ENCODE measurements at regions not wholly inside any gene's neighbourhood (a gene's known extent, or its start where the extent isn't known, plus 50 kb on each side); places are given as distances from the start of the nearest gene placed in this dataset.
"Not testable (repeated sequence)": the region's sequence is repeated elsewhere in the genome, so short reads cannot be mapped to it uniquely, and the experiment has no call there.

DNA sequence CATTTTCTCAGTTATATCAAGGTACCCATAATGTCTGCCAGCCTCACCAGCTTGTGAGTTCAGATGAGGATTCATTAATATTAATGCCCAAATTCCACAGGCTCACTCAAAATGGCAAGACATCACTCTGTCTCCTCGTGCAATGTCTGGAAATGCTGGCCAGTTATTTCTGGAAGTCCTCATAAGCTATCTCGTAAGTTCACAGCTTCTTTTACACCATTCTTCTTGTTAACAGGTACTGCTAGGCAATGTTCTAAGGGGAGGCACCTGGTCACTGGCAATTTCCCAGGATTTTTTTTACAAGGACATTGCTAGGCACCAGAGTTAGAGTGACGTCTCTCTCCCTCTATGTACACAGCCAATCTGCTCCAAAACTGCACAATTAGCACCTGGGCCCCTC, 80.2 kb upstream of the SEMA3C start:
- intact Hi-C loops (cut with micrococcal nuclease) = no loop called here
- Mint-ChIP-seq H3K4me3 (no peak overlapping the region), H3K27me3 (no peaks in the 10 kb centered on the region), H3K36me3 (ENCODE audit: low read depth) (no peaks in the 10 kb centered on the region), H3K27ac (no peak overlapping the region), H3K9me3 (peaks cover 6% of the 10 kb centered on the region), H3K4me1 (no peaks in the 10 kb centered on the region)
- no peak for DNase-seq

DNA sequence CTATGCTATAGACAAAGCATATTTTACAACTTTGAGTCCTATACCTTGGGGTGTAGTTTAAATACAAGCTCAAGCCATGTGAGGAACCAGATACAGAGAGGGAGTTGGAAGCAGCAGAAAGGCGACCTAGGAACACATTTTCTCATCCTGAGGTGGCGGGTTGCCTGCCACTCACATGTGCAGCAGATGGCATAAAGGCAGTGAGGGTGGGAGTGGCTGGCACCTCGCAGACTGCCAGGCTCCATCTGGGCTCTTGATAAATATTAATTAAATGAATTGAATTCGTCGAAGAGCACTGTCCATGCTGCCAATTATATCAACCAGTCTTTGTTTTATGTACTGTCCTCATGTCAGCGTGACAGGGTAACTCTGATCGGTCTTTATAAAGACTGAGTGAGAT, 79.0 kb upstream of the SEMA3C start:
- no peak overlapping the region for H3K27ac Mint-ChIP-seq
- H3K9me3 Mint-ChIP-seq = peaks cover 6% of the 10 kb centered on the region
- DNase-seq = no peak
- H3K27me3 Mint-ChIP-seq = no peaks in the 10 kb centered on the region
- intact Hi-C loops (cut with micrococcal nuclease) = no loop called here
- H3K36me3 Mint-ChIP-seq (ENCODE audit: low read depth) = no peaks in the 10 kb centered on the region
- H3K4me1 Mint-ChIP-seq = no peaks in the 10 kb centered on the region
- no peak overlapping the region for H3K4me3 Mint-ChIP-seq

DNA sequence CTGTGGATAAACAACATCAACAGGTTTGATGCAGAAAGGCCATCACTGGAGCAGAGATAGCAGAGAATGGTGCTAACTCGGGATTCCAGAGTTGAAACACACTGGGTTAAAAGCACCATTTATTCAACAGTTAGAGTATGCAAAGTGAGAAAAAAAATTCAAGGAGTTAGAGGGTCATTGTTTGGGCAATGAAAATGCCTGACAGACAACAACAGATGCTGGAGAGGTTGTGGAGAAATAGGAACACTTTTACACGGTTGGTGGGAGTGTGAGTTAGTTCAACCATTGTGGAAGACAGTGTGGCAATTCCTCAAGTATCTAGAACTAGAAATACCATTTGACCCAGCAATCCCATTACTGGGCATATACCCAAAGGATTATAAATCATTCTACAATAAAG, 77.4 kb upstream of the SEMA3C start:
- intact Hi-C loops (cut with micrococcal nuclease); H3K27me3 Mint-ChIP-seq: not testable (repeated sequence)

DNA sequence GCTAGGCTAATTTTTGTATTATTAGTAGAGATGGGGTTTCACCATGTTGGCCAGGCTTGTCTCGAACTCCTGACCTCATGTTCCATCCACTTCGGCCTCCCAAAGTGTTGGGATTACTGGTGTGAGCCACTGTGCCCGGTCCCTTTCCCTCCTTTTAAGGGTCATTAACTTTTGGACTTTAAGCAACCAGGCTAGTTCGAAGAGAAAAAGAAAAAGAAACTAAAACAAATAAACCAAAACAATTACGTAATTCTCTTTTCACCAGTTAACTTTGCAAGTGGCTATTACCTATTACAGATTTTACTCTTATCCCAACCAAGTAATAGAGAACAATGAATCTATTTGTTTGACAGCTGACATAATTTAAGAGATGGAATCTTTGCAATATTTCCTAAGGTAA, 72.8 kb upstream of the SEMA3C start:
- no peak overlapping the region for H3K4me3 Mint-ChIP-seq
- peaks cover 6% of the 10 kb centered on the region for H3K9me3 Mint-ChIP-seq
- DNase-seq = no peak
- no peaks in the 10 kb centered on the region for H3K4me1 Mint-ChIP-seq
- no peaks in the 10 kb centered on the region for H3K36me3 Mint-ChIP-seq (ENCODE audit: low read depth)
- no peak overlapping the region for H3K27ac Mint-ChIP-seq
- intact Hi-C loops (cut with micrococcal nuclease) = no loop called here
- H3K27me3 Mint-ChIP-seq = no peaks in the 10 kb centered on the region

More for the DNA sequence above, 77.4 kb upstream of the SEMA3C start:
- not testable (repeated sequence) for H3K4me3 Mint-ChIP-seq; DNase-seq; H3K27ac Mint-ChIP-seq; H3K4me1 Mint-ChIP-seq; H3K9me3 Mint-ChIP-seq; H3K36me3 Mint-ChIP-seq (ENCODE audit: low read depth)

DNA sequence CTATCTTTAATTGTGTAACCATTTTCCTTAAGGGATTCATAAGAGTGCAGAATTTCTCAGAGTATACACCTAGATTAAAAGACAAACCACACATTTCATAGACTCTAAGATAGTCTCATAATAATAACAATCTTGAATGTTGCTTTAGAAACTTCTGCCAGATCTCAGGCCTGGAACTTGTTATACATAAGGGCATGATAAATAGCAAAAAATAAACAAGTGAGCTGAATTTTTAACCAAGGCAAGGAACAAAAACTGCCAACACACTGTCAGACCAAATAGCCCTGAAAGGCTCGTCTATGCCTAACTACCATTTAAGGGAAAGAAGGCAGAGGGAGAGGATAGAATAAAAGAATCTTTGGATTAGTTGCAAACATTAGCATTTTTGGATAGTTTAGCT, 65.8 kb upstream of the SEMA3C start:
- Mint-ChIP-seq H3K9me3 (no peaks in the 10 kb centered on the region), H3K27me3 (no peaks in the 10 kb centered on the region), H3K4me3 (no peak overlapping the region), H3K36me3 (ENCODE audit: low read depth) (no peaks in the 10 kb centered on the region), H3K4me1 (no peaks in the 10 kb centered on the region), H3K27ac (no peak overlapping the region)
- DNase-seq = no peak
- intact Hi-C loops (cut with micrococcal nuclease) = no loop called here

DNA sequence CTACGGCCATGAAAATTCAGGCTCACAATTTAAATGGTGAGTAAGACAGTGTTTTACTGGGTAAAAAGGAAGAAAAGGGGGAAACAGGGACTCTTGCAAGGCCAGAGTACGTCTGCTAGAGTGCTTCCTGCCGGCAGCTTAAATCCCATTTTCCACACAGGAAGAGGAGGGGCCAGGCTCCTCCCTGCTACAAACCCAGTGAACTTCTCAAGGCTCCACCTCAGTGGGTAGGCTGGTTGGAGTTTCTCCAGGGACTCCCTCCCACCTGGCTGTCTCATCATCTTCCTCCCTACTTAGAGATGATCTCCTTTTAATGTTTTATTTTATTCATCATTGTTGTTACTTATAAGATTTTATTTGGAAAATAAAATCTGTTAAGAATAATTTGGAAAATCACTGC, 62.6 kb upstream of the SEMA3C start:
- H3K36me3 Mint-ChIP-seq (ENCODE audit: low read depth) = no peaks in the 10 kb centered on the region
- no peak for DNase-seq
- H3K4me1 Mint-ChIP-seq = no peaks in the 10 kb centered on the region
- no peak overlapping the region for H3K4me3 Mint-ChIP-seq
- intact Hi-C loops (cut with micrococcal nuclease) = no loop called here
- no peak overlapping the region for H3K27ac Mint-ChIP-seq
- H3K27me3 Mint-ChIP-seq = no peaks in the 10 kb centered on the region
- no peaks in the 10 kb centered on the region for H3K9me3 Mint-ChIP-seq

DNA sequence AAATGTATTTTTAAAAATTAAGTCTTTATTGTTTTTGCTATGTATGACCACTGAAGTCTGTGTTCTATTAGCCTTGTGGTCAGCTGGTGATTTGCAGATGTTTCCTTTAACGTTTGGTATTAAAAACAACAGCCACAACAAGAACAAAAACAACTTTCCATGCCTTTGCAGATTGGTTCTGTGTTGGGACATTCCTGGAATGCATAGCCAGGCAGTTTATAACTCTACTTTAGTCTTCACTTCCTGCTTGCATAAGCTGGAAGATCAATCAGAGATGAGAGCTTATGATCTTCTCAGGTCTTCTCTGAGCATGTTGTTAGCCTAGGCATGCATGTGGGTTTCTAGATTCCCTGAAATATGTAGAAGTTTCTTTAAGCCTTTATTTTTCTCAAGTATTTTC, 58.9 kb upstream of the SEMA3C start:
- no peaks in the 10 kb centered on the region for H3K36me3 Mint-ChIP-seq (ENCODE audit: low read depth)
- no peaks in the 10 kb centered on the region for H3K9me3 Mint-ChIP-seq
- intact Hi-C loops (cut with micrococcal nuclease) = no loop called here
- H3K4me3 Mint-ChIP-seq = no peak overlapping the region
- H3K4me1 Mint-ChIP-seq = no peaks in the 10 kb centered on the region
- H3K27ac Mint-ChIP-seq = no peak overlapping the region
- H3K27me3 Mint-ChIP-seq = no peaks in the 10 kb centered on the region
- no peak for DNase-seq

GRCh38 chr7:80974396-80975358, 55.8 kb upstream of the SEMA3C start:
- Mint-ChIP-seq H3K27me3 (no peaks in the 10 kb centered on the region), H3K36me3 (ENCODE audit: low read depth) (no peaks in the 10 kb centered on the region), H3K4me1 (no peaks in the 10 kb centered on the region), H3K4me3 (no peak overlapping the region), H3K27ac (no peak overlapping the region), H3K9me3 (no peaks in the 10 kb centered on the region)
- intact Hi-C loops (cut with micrococcal nuclease) = no loop called here
- DNase-seq = no peak

- Mint-ChIP-seq H3K36me3 (ENCODE audit: low read depth) (no peaks in the 10 kb centered on the region), H3K4me1 (no peaks in the 10 kb centered on the region), H3K4me3 (no peak overlapping the region), H3K27ac (no peak overlapping the region), H3K9me3 (no peaks in the 10 kb centered on the region), H3K27me3 (no peaks in the 10 kb centered on the region)
- intact Hi-C loops (cut with micrococcal nuclease) = no loop called here
- no peak for DNase-seq
These were observed 52.4 kb upstream of the SEMA3C start for GRCh38 chr7:80971225-80971624.
